Mucosa of rectum (tissue), 2 donors: ENCODE measurements at regions not wholly inside any gene's neighbourhood (a gene's known extent, or its start where the extent isn't known, plus 50 kb on each side); places are given as distances from the start of the nearest gene placed in this dataset.

Experiments
- H3K27ac ChIP-seq, 2 donors: one replicate each; pipeline ENCODE4 v1.7.0; 2013; ENCODE audit warnings: inconsistent platforms in 2 of 2, low read depth in 2 of 2, low read length in 2 of 2
- H3K27me3 ChIP-seq, 2 donors: one replicate each; pipeline ENCODE4 v1.7.0; 2013; ENCODE audit warnings: low read length in 2 of 2; ENCODE audit not compliant: control insufficient read depth in 2 of 2, insufficient read depth in 2 of 2
- H3K36me3 ChIP-seq, 2 donors: one replicate each; pipeline ENCODE4 v1.7.0; 2013; ENCODE audit warnings: low read length in 2 of 2; ENCODE audit not compliant: control insufficient read depth in 2 of 2, insufficient read depth in 2 of 2
- H3K4me1 ChIP-seq, 2 donors: one replicate each; pipeline ENCODE4 v1.7.0; 2013; ENCODE audit warnings: low read length in 2 of 2, mild to moderate bottlenecking in 1 of 2; ENCODE audit not compliant: control insufficient read depth in 2 of 2, insufficient read depth in 2 of 2
- H3K4me3 ChIP-seq, 2 donors: one replicate each; pipeline ENCODE4 v1.7.0; 2013; ENCODE audit warnings: low read length in 2 of 2
- H3K9ac ChIP-seq, 2 donors: one replicate each; pipeline ENCODE4 v1.7.0; 2013; ENCODE audit warnings: low read length in 2 of 2, low read depth in 1 of 2, mild to moderate bottlenecking in 1 of 2
- H3K9me3 ChIP-seq, 2 donors: one replicate each; pipeline ENCODE4 v1.7.0; 2013; ENCODE audit warnings: low read length in 2 of 2; ENCODE audit not compliant: control insufficient read depth in 2 of 2
- donor health status: healthy.
- donor health status: Normal muscosa, but diverticular disease.

DNA sequence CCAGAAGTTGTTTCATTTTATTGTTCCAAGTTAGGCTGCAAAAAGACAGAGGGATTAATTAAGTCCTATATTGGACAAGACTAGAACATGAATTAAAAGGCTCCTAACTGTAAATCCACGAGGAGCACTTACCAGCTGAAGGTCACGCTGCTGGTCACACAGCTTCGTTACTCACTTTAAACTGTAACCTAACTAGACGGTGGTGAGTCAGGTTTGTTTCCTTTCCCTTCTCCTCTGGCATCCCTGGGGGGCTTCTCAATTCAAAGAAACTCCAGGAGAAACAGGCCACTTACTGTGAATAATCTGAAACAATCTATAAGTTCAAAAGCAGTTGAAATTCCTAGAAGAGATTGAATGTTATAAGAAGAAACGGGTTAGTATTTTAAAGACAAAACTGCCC, 331.4 kb downstream of the BCAT1 start:
- Histone ChIP-seq H3K27me3 (no peaks in the 10 kb centered on the region), H3K4me1 (no peaks in the 10 kb centered on the region), H3K9ac (no peak overlapping the region), H3K9me3 (no peaks in the 10 kb centered on the region), H3K4me3 (no peak overlapping the region), H3K36me3 (no peaks in the 10 kb centered on the region), H3K27ac (no peak overlapping the region)

- no peaks in the 10 kb centered on the region for H3K36me3 ChIP-seq
- H3K27ac ChIP-seq = no peak overlapping the region
- no peaks in the 10 kb centered on the region for H3K9me3 ChIP-seq
- H3K4me1 ChIP-seq = no peaks in the 10 kb centered on the region
- H3K9ac ChIP-seq = no peak overlapping the region
- H3K27me3 ChIP-seq = no peaks in the 10 kb centered on the region
- H3K4me3 ChIP-seq = no peak overlapping the region
These were observed 332.9 kb downstream of the BCAT1 start for GRCh38 chr12:24615967-24616411.

GRCh38 chr12:24608637-24609285, 340.1 kb downstream of the BCAT1 start:
- H3K27ac ChIP-seq = no peak overlapping the region
- no peaks in the 10 kb centered on the region for H3K36me3 ChIP-seq
- H3K4me3 ChIP-seq = no peak overlapping the region
- no peaks in the 10 kb centered on the region for H3K4me1 ChIP-seq
- H3K9ac ChIP-seq = no peak overlapping the region
- no peaks in the 10 kb centered on the region for H3K27me3 ChIP-seq
- H3K9me3 ChIP-seq = no peaks in the 10 kb centered on the region

DNA sequence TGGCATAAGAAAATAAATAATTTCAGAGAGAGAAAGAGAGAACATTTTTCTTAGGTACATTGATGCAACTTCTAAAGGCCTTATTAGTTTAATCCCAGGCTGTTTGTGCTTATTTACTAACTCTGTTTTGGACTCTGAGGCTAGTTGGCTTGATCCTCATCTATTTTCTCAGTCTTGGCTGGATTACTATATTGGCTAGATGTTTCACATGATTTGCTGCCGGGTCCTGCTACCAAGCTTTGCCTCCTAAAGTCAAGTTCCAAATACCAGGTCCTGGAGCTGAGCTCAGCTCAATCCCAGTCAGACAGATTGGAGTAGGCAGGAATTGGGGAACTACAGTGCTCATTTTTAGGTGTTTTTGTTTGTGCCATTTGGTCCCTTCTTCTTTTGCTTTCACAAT, 340.8 kb downstream of the BCAT1 start:
- H3K36me3 ChIP-seq = no peaks in the 10 kb centered on the region
- H3K9ac ChIP-seq = no peak overlapping the region
- H3K9me3 ChIP-seq = no peaks in the 10 kb centered on the region
- H3K4me1 ChIP-seq = no peaks in the 10 kb centered on the region
- H3K27me3 ChIP-seq = no peaks in the 10 kb centered on the region
- H3K4me3 ChIP-seq = no peak overlapping the region
- H3K27ac ChIP-seq = no peak overlapping the region

DNA sequence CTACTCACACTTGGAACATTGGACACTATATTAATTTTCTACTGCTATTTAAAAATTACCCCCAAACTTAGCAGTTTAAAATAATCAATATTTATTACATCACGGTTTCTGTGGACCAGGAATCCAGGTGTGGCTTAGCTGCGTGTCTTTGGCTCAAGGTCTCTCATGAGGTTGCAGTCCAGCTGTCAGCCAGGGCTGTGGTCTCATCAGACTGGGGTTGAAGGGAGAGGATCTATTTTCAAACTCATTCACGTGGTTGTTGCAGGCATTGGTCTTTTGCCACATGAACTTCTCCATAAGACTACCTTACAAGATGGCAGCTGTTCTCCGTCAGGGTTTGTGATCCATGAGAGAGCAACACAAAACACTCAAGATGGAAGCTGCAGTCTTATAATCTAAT, 343.0 kb downstream of the BCAT1 start:
- no peaks in the 10 kb centered on the region for H3K27me3 ChIP-seq
- H3K4me3 ChIP-seq = no peak overlapping the region
- H3K27ac ChIP-seq = no peak overlapping the region
- no peaks in the 10 kb centered on the region for H3K36me3 ChIP-seq
- no peak overlapping the region for H3K9ac ChIP-seq
- no peaks in the 10 kb centered on the region for H3K9me3 ChIP-seq
- H3K4me1 ChIP-seq = no peaks in the 10 kb centered on the region

GRCh38 chr12:24605466-24605865, 343.4 kb downstream of the BCAT1 start:
- Histone ChIP-seq H3K4me1 (no peaks in the 10 kb centered on the region), H3K36me3 (no peaks in the 10 kb centered on the region), H3K27ac (no peak overlapping the region), H3K4me3 (no peak overlapping the region), H3K27me3 (no peaks in the 10 kb centered on the region), H3K9ac (no peak overlapping the region), H3K9me3 (no peaks in the 10 kb centered on the region)

GRCh38 chr12:24603371-24603770, 345.5 kb downstream of the BCAT1 start:
- no peaks in the 10 kb centered on the region for H3K36me3 ChIP-seq
- no peaks in the 10 kb centered on the region for H3K4me1 ChIP-seq
- H3K4me3 ChIP-seq = no peak overlapping the region
- H3K27ac ChIP-seq = no peak overlapping the region
- H3K27me3 ChIP-seq = no peaks in the 10 kb centered on the region
- no peak overlapping the region for H3K9ac ChIP-seq
- H3K9me3 ChIP-seq = no peaks in the 10 kb centered on the region

- Histone ChIP-seq H3K9ac (no peak overlapping the region), H3K4me1 (no peaks in the 10 kb centered on the region), H3K36me3 (no peaks in the 10 kb centered on the region), H3K27ac (no peak overlapping the region), H3K9me3 (no peaks in the 10 kb centered on the region), H3K4me3 (no peak overlapping the region), H3K27me3 (no peaks in the 10 kb centered on the region)
These were observed 347.9 kb downstream of the BCAT1 start for GRCh38 chr12:24600996-24601395.

DNA sequence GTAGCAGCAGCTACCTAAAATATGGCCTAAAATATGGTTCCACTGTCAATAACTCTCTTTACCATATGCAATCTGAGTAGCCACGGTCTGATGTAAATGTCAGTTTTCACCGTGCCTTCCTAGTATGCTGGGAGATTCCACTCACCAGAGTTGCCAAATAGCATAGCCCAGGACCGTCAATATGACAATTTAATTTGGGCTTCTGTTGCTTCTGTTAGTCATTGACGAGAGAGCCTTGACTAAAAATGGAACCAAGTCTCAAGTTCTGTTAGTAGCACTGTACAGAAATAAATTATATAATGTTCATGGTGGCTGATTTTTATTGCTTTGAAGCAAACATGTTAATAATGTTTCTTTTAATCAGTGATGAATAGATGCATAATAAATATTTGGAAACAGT, 348.4 kb downstream of the BCAT1 start:
- no peak overlapping the region for H3K4me3 ChIP-seq
- no peaks in the 10 kb centered on the region for H3K36me3 ChIP-seq
- H3K4me1 ChIP-seq = no peaks in the 10 kb centered on the region
- H3K27ac ChIP-seq = no peak overlapping the region
- no peak overlapping the region for H3K9ac ChIP-seq
- no peaks in the 10 kb centered on the region for H3K9me3 ChIP-seq
- no peaks in the 10 kb centered on the region for H3K27me3 ChIP-seq

- Histone ChIP-seq H3K9ac (no peak overlapping the region), H3K9me3 (no peaks in the 10 kb centered on the region), H3K27ac (no peak overlapping the region), H3K4me3 (no peak overlapping the region), H3K27me3 (no peaks in the 10 kb centered on the region), H3K4me1 (no peaks in the 10 kb centered on the region), H3K36me3 (no peaks in the 10 kb centered on the region)
These were observed 349.2 kb downstream of the BCAT1 start for GRCh38 chr12:24599736-24600135.

DNA sequence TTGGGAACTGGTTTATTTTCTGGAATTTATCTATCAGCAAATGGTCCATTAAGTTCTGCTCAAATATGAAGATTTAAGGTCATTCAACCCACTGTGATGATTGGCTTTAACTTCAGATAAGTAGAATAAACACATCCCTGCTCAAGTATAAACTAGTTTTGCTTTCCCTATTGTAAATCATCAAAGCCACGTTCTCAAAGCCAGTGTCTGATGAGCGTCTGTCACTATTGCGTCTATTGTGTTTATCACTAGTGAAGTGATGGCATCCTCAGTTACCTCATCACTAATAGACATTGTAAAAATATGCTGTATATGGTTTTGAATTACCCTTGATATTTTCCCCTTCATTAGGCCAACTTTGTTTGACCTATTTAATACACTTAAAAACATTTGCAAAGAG, 351.3 kb downstream of the BCAT1 start:
- Histone ChIP-seq H3K27ac (no peak overlapping the region), H3K9ac (no peak overlapping the region), H3K36me3 (no peaks in the 10 kb centered on the region), H3K4me1 (no peaks in the 10 kb centered on the region), H3K27me3 (no peaks in the 10 kb centered on the region), H3K4me3 (no peak overlapping the region), H3K9me3 (no peaks in the 10 kb centered on the region)
